HUES6 (cell line): ENCODE measurements at regions not wholly inside any gene's neighbourhood (a gene's known extent, or its start where the extent isn't known, plus 50 kb on each side); places are given as distances from the start of the nearest gene placed in this dataset.

Experiments
- H3K27ac ChIP-seq: 2 replicates; pipeline ENCODE4 v1.7.0; 2013; ENCODE audit warnings: low read depth, mild to moderate bottlenecking, low read length, inconsistent platforms
- H3K27me3 ChIP-seq: 2 replicates; pipeline ENCODE4 v1.6.1; 2013; ENCODE audit warnings: low read length; ENCODE audit not compliant: control insufficient read depth, insufficient read depth
- H3K36me3 ChIP-seq: 2 replicates; pipeline ENCODE4 v1.6.1; 2013; ENCODE audit warnings: low read length; ENCODE audit not compliant: control insufficient read depth, insufficient read depth
- H3K4me1 ChIP-seq: 2 replicates; pipeline ENCODE4 v1.6.1; 2013; ENCODE audit warnings: low read length; ENCODE audit not compliant: control insufficient read depth, insufficient read depth
- H3K4me3 ChIP-seq: 2 replicates; pipeline ENCODE4 v1.5.1; 2013; ENCODE audit warnings: low read depth, low read length
- H3K9ac ChIP-seq: one replicate; pipeline ENCODE4 v1.6.1; 2013; ENCODE audit warnings: mild to moderate bottlenecking, low read length
- H3K9me3 ChIP-seq: 2 replicates; pipeline ENCODE4 v1.6.1; 2013; ENCODE audit warnings: low read depth, low read length; ENCODE audit not compliant: control insufficient read depth, insufficient read depth

DNA sequence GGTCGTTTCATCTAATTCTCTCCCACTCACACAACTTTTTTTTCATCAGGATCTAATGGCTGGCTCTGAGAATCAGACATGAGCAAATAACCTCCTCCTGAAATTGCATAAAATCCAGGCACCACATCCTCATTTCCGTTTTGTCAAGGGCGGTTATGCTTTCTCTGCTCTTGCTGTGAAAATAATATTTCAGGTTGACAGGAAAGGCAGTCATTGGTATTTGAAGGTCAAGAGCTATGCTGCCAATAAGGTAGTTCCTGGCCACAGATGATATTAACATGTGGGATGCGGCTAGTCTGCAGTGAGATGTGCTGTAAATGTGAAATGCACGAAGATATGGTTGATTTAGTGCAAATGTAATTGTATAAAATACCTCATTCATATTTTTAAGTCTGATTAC lies 870.2 kb upstream of the TMEM132C start:
- Histone ChIP-seq H3K4me1 (0 out of 2 replicates have a peak, but pooled peaks cover 5% of the 10 kb centered on the region), H3K27ac (no peak overlapping the region), H3K36me3 (no peaks in the 10 kb centered on the region), H3K4me3 (no peak overlapping the region), H3K27me3 (no peaks in the 10 kb centered on the region), H3K9me3 (no peaks in the 10 kb centered on the region), H3K9ac (no peak overlapping the region)

DNA sequence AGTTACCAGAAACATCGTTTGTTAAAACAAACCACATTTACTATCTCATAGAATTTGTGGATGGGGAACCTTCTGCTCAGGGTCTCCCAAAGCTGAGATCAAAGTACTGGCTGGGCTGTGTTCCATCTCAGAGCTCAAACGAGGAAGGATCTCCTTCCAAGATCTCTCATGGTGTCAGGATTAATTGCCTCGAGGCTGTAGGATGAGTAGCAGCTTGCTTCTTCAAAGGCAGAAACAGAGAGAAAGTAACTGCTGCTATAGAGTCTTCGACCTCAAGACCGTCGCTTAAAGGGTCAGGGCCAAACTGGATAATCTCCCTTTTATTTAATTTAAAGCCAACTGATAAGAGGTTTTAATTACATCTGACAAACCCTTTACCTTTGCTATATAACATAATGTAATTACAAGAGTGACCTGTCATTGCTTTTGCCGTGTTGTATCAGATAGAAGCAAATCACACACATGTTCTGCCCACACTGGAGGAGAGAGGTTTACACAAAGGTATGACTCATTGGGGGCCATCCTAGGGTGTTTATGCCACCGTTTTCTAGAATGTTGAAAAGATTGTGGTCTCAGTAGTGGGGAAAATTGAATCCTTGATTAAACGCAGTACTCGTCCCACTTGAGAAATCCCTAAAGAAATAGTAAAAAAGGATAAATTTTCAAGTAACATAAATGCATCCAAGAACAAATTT lies 868.8 kb upstream of the TMEM132C start:
- Histone ChIP-seq H3K4me3 (no peak overlapping the region), H3K36me3 (no peaks in the 10 kb centered on the region), H3K9me3 (no peaks in the 10 kb centered on the region), H3K27me3 (no peaks in the 10 kb centered on the region), H3K9ac (no peak overlapping the region), H3K27ac (no peak overlapping the region), H3K4me1 (0 out of 2 replicates have a peak, but pooled peaks cover 5% of the 10 kb centered on the region)

GRCh38 chr12:127399451-127399850 lies 867.5 kb upstream of the TMEM132C start:
- Histone ChIP-seq H3K4me1 (0 out of 2 replicates have a peak, but pooled peaks cover 5% of the 10 kb centered on the region), H3K27ac (no peak overlapping the region), H3K9me3 (no peaks in the 10 kb centered on the region), H3K4me3 (no peak overlapping the region), H3K9ac (no peak overlapping the region), H3K36me3 (no peaks in the 10 kb centered on the region), H3K27me3 (no peaks in the 10 kb centered on the region)

GRCh38 chr12:127400221-127400620 lies 866.7 kb upstream of the TMEM132C start:
- Histone ChIP-seq H3K9ac (no peak overlapping the region), H3K27ac (no peak overlapping the region), H3K9me3 (no peaks in the 10 kb centered on the region), H3K4me1 (0 out of 2 replicates have a peak, but pooled peaks cover 5% of the 10 kb centered on the region), H3K27me3 (no peaks in the 10 kb centered on the region), H3K4me3 (no peak overlapping the region), H3K36me3 (no peaks in the 10 kb centered on the region)

DNA sequence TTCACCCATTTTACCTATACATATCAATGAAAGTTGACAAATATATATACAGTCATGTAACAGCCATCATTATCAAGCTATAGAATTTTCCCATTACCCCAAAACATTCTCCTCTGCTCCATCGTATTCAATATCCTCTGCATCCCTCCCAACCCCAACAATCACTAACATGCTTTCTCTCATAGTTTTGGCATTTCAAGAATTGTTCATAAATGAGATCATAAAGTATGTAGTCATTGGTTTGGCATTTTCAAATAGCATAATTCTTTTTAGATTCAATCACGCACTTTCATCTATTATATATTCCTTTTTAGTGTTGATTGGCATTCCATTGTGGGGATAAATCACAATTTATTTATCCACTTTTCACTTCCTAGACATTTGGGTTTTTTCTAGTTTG lies 866.0 kb upstream of the TMEM132C start:
- Histone ChIP-seq H3K4me1 (0 out of 2 replicates have a peak, but pooled peaks cover 2% of the 10 kb centered on the region), H3K27ac (no peak overlapping the region), H3K4me3 (no peak overlapping the region), H3K27me3 (no peaks in the 10 kb centered on the region), H3K9ac (no peak overlapping the region), H3K36me3 (no peaks in the 10 kb centered on the region), H3K9me3 (no peaks in the 10 kb centered on the region)

- Histone ChIP-seq H3K4me1 (no peaks in the 10 kb centered on the region), H3K27ac (no peak overlapping the region), H3K9me3 (no peaks in the 10 kb centered on the region), H3K4me3 (no peak overlapping the region), H3K36me3 (no peaks in the 10 kb centered on the region), H3K9ac (no peak overlapping the region), H3K27me3 (no peaks in the 10 kb centered on the region)
These were observed 865.4 kb upstream of the TMEM132C start for GRCh38 chr12:127401536-127401935.

DNA sequence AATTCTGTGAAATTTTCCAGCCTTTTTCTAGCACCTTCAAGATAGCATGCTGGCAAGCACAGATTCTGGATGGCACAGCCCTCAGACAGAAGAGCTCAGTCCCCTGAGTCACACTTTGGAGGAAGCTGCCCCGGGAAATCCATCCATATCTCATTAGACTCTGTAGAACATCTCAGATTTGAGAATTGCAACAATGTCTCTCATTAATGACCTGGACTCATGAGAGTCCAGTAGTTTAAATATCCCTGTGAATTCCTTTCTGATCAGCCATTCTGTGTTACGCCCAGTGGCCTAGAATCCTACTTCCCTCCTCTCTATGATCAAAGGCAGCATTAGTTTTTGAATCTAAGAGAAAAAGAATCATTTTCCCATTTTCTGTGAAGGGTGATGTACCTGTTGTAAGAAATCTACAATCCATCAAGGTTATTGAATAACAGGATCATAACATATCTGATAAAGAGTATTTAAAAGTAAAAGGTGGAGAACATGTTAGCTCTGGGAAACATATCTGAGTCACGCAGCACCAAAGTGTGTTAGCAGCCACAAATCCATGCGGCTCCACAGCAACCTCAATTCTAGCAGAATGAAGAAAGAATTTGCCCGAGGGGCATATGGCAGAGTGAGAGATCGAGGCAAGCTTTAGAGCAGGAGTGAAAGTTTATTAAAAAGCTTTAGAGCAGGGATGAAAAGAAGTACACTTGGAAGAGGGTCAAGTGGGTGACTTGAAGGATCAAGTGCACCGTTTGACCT lies 855.6 kb upstream of the TMEM132C start:
- H3K27ac ChIP-seq: no peak overlapping the region
- H3K9me3 ChIP-seq: no peaks in the 10 kb centered on the region
- peaks cover 15% of the 10 kb centered on the region for H3K4me1 ChIP-seq
- H3K27me3 ChIP-seq: no peaks in the 10 kb centered on the region
- no peak overlapping the region for H3K4me3 ChIP-seq
- no peaks in the 10 kb centered on the region for H3K36me3 ChIP-seq
- H3K9ac ChIP-seq: no peak overlapping the region

GRCh38 chr12:127411981-127412380 lies 855.0 kb upstream of the TMEM132C start:
- no peak overlapping the region for H3K27ac ChIP-seq
- H3K9me3 ChIP-seq: no peaks in the 10 kb centered on the region
- peaks cover 16% of the 10 kb centered on the region for H3K4me1 ChIP-seq
- H3K27me3 ChIP-seq: no peaks in the 10 kb centered on the region
- no peak overlapping the region for H3K4me3 ChIP-seq
- H3K9ac ChIP-seq: no peak overlapping the region
- H3K36me3 ChIP-seq: no peaks in the 10 kb centered on the region

DNA sequence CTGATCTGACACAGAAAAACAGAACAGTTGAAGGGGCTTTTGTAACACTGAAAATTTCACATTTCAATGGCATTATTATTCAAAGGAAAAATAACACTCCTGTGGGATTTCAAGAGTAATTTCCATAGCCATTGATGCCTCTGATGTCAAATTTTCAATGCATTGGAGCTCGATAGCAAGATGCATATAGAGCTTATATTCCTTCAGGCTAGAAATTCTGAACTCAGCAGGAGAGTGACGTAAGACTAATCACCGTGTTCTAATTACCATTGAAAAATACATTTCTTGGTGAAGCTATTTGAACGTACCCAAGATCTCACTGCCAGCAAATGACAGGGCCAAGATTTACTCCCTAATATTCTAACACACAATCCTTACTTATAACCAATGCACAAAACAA lies 854.1 kb upstream of the TMEM132C start:
- H3K4me1 ChIP-seq: peaks cover 16% of the 10 kb centered on the region
- H3K4me3 ChIP-seq: no peak overlapping the region

DNA sequence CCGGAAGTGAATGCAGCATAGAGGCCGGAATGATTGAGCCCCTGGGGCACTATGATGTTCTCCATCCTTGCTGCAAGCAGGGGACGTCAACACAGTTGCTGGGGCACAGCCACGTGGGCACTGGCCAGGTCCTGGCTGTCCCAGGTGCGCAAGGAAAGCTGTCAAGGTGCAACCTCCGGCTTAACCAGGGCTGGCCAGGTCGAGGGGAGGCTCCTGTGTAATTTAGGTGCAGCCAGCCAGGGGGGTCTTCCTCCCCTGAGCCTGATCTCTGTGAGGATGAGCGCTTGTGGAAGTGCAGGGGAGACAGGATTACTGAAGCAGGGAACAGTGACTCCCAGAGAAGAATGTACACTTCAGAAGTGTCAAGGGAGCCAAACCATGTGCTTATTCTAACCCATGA lies 852.8 kb upstream of the TMEM132C start:
- no peaks in the 10 kb centered on the region for H3K36me3 ChIP-seq
- H3K9ac ChIP-seq: no peak overlapping the region
- H3K4me3 ChIP-seq: no peak overlapping the region
- H3K27me3 ChIP-seq: no peaks in the 10 kb centered on the region
- no peaks in the 10 kb centered on the region for H3K9me3 ChIP-seq
- H3K4me1 ChIP-seq: peaks cover 16% of the 10 kb centered on the region
- H3K27ac ChIP-seq: no peak overlapping the region

More for the DNA sequence above, 854.1 kb upstream of the TMEM132C start:
- Histone ChIP-seq H3K27me3 (no peaks in the 10 kb centered on the region), H3K9ac (no peak overlapping the region), H3K9me3 (no peaks in the 10 kb centered on the region), H3K27ac (no peak overlapping the region), H3K36me3 (no peaks in the 10 kb centered on the region)

DNA sequence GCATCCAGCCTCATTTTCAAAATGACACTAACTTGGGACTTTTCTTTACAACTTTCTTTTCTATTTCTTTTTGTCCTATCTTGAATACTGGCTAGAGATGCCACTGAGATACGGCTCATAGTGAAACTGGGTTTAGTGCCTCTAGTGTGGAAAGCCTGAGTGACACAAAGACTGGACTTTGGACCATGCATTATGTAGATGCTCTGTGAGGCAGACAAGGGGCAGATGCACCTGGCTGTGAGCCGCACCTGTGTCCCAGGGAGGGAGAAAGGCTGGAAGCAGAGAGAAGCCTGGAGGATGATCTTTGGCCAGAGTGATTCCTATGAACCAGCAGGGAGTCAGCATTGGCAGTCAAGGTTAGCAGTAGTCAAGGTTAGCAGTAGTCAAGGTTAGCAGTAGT lies 852.3 kb upstream of the TMEM132C start:
- H3K27me3 ChIP-seq: no peaks in the 10 kb centered on the region
- no peak overlapping the region for H3K27ac ChIP-seq
- H3K4me3 ChIP-seq: no peak overlapping the region
- no peaks in the 10 kb centered on the region for H3K36me3 ChIP-seq
- no peak overlapping the region for H3K9ac ChIP-seq
- no peaks in the 10 kb centered on the region for H3K9me3 ChIP-seq
- peaks cover 16% of the 10 kb centered on the region for H3K4me1 ChIP-seq
